ENCODE measurements at regions not wholly inside any gene's neighbourhood (a gene's known extent, or its start where the extent isn't known, plus 50 kb on each side); places are given as distances from the start of the nearest gene placed in this dataset.

DNA sequence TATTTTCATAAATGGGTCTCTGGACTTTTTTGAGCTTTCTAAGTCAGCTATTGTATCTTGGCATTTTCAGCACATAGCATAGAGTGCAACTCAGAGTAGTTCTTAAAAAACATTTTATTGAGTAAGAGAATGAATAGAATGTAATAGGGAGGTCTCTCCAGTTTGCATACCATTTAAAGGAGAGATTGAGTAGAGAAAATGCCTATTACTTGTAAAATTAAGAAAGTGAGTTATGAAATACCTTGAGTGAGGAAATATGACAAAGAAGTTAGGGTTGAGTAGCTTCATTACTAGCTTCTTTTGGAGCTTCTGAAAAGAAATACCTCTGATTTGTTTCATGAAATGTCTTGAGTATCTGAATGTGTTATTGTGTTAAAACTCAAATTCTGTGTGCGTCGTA is 140.0 kb downstream of the AASDHPPT start:
- no peak for DNase-seq

DNA sequence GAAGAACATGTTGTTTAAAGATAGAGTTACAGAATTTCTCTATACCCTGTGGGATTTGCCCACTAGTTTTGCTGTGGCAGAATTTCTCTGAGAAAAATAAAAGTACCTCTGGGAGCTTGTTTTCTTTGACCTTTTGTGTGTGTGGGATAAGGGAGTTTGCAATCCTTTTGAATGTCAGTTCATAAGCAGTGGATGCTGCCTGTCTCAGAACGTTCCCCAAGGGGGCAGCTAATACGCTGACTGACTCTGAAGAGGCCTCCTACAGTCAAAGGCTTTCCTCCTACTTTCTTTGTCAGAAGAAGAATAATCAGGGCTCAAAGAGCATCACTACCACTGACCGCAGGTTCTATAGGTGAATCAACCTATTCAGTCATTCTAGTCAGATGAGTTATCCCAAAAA is 140.6 kb downstream of the AASDHPPT start:
- no peak for DNase-seq

GRCh38 chr11:106222626-106223025 is 145.2 kb downstream of the AASDHPPT start:
- DNase-seq = no peak

- no peak for DNase-seq
Measured at GRCh38 chr11:106224172-106224571, 146.7 kb downstream of the AASDHPPT start.

GRCh38 chr11:106228996-106229395 is 151.5 kb downstream of the AASDHPPT start:
- no peak for DNase-seq

DNA sequence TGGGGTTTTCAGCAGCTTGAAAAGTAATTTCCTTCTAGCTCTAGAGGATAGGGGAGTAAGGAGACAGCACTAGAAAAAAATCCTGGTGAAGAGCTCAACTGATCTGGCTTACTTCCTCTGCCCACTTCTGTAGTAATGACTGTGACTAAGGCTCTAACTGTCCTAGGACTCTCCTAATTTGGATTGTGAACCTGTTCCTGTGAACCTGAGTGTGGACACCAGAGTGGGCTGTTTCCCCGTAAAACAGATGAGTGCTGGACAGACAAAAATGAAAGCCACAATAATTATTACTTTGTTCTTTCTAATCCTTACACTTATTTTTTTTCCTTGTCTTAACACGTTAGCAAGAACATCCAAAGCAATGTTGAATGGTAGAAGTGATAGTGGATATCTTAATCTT is 154.1 kb downstream of the AASDHPPT start:
- DNase-seq = no peak

GRCh38 chr11:106233191-106233590 is 155.7 kb downstream of the AASDHPPT start:
- DNase-seq = no peak

DNA sequence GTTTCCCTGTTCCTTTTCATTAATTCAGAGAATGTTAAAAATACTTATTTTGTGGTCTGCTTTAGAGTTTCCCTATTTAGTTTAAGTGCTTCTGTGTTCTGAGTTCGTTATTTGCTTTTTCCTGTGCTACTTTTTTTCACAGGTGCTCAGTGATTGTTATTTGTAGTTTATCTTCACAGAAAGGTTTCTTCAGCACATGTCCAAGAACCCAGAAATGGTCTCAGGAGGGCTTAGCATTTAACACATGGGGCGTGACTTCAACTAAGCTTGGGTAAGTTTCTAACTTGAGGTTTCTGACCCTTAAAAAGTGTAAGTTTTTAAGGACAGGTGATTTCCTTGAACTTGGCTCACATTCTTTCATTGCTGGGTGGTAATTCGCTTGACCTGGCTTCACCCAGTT is 157.3 kb downstream of the AASDHPPT start:
- no peak for DNase-seq

DNA sequence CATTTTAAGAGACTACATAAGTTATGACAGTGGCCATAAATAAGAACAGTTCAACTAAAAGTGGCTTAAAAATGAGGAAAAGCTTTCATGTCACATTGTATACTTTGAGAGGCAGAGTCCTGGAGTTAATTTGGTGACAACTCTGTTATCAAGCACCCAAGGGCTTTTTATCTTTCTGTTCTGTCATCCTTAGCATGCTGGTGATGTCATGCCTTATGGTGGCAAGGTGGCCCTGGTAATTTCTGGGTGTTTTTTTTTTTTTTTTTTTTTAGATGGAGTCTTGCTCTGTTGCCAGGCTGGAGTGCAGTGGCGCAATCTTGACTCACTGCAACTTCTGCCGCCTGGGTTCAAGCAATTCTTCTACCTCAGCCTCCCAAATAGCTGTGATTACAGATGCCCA is 158.8 kb downstream of the AASDHPPT start:
- DNase-seq = no peak

GRCh38 chr11:106238704-106239360 is 161.4 kb downstream of the AASDHPPT start:
- DNase-seq = no peak

DNA sequence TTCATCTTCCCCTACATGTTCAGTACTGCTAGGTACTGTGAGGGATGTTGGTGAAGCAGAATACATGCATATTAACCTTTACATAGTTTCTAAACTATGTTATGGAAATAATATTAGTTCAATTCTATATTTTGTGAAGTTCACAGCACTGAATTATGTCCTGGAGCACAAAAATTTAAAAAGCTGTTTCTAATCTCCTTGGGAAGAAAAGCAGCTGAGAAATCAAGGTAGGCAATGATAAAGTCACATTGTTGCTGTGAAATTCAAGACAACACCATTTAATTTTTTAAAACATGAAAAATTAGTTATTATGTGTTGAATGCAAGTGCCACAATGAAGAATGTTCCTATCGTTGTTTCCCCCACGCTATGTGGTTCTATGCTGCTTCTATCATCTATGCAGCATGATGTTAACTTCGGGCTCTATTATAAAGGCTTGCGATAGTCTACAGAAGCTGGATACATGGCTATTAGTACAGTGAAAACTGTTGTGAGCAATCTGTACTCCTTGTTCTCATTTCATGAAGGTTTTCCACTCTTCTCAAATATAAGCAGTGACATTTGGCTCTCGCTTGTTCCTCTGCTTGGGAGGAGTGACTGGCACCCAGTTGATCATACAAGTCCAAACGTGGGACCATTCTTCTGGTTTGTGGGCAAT is 164.3 kb downstream of the AASDHPPT start:
- no peak for DNase-seq

GRCh38 chr11:106242718-106243415 is 165.4 kb downstream of the AASDHPPT start:
- no peak for DNase-seq

DNA sequence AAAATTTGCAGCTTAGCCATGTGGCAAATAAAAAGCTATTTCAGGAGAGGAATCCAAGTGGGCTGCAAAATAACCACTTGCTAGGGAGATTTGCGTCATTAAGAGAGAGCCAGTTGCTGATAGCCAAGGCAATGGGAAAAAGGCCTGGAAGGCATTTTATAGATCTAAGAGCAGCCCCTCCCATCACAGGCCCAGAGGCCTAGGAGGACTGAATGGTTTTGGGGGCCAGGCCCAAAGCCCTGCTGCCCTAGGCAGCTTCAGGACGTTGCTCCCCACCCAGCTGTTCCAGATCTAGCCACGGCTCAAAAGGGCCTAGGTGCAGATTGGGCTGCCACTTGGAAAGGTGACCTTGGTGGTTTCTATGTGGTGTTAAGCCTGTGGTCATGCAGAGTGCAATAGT is 169.0 kb downstream of the AASDHPPT start:
- no peak for DNase-seq

DNA sequence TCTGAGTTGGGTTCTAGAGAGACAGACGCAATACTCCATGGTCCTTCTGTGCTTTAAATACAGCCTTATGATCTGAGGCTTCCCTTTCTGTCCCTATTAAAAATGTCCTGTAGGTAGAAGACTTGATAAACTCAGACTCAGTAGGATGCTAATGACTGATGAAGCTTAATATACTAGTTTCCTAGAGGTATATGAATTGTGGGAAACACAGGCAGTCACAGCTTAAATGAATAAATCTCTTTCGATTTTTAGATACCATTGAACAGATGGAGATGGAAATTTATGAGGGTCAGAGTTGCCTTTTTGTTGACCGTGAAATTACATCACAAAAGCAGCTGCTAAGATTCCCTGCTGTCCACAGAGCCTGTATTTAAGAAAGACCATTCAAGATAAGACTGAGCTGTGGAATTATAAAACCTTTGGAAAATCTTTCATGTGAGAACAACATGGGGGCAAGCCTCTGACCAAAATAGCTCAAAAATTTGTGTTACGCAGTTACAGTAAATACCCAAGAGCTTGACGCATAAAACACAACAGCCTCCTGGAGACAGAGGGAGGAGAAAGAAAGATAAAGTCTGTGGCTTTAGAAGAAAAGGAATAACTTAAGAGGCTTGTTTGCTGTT is 172.3 kb downstream of the AASDHPPT start:
- DNase-seq = no peak

GRCh38 chr11:106262852-106263251 is 185.4 kb downstream of the AASDHPPT start:
- no peak for DNase-seq

DNA sequence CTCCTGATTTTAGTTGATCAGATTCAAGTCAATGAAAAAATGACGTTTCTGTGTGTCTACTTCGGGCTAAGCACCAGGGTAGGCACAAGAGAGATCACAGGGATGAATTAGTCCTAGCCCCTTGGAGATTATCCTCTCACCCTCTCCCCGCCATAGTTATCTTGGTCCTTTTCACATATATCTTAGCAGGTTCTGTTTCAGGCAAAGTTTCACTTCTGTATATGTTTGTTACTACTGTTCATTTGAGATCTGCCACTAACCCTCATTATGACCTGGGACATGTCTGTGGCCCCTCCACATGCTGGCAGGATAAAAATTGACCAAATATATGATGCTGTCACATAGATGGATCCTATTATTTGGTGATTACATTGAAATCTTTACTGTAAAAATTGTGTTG is 186.1 kb downstream of the AASDHPPT start:
- DNase-seq = no peak

DNA sequence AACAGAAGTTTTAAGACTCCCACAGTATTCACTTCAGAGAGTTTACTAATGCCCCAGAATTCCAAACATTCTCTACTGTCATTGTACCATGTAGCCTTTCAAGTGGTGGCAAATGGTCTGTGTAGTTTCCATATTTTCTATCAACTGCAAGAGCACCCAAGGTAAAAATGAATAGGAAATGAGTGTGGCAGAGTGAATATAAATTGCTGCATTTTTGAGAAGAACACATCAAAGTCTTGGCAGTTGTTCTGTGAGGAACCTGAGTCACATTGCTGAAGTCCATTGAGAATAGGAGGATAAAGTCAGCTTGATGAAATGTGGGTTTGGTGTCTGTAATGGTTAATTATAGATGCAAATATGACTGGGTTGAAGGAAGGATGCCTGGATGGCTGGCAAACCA is 193.6 kb downstream of the AASDHPPT start:
- DNase-seq = no peak

- DNase-seq = no peak
Measured at GRCh38 chr11:106271686-106272085, 194.2 kb downstream of the AASDHPPT start.

GRCh38 chr11:106275151-106275550 is 197.7 kb downstream of the AASDHPPT start:
- DNase-seq = no peak

DNA sequence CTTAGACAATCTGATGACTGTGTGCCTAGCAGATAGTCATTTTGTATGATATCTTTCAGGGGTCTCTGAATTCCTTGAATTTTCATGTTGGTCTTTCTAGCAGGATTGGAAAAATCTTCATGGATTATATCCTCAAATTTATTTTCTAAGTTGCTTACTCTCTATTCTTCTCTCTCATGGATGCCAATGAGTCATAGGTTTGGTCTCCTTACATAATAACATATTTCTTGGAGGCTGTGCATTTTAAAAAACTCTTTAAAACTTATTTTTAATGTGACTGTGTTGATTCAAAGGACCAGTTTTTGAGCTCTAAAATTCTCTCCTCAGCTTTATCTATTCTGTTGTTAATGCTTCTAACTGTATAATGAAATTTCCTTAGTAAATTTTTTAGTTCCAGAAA is 198.7 kb downstream of the AASDHPPT start:
- DNase-seq = no peak

DNA sequence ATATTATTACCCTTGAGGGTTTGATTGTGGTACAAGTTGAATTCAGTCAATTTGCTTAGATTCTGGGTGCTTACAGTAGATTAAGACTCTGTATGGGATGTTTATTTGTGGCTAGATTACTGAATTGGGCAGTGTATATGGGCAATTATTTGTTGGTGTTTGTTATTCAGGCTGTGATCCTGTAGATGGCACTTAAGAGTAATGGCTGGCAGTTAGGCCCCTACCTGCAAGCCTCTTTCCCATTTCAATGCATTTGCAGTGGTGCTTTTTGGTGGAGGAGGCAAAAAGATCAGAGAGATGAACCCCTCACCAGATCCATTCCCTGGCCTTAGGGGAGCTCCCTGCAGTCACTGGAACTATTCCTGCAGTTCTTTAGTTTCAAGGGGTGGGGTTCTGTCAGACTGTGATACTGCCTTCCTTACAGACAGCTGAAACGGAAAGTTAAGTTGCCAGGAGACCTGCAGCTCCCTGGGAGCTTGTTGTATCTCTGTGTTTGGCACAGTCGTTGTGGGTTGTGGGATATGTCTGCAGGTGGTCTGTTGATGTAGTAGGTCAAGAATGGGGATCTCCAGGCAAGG is 199.5 kb downstream of the AASDHPPT start:
- DNase-seq = no peak

DNA sequence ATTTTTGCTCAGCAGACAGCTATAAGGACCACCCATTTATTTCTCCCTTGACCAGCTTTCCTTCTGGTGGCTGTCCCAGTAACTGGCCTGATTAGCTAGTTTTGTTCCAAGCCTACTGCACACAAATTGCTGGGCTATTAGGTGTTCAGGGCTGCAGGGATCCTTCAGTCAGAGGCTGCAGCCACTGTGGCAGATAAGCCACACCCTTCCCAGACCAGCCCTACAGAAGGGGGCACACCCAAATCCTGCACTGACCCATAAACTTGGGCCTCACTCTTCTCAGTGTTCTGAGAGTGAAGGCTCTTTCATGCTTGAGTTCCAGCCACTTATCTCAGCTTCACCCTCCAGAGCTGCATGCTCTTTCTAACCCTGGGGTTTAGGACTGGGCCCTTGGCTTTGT is 200.0 kb downstream of the AASDHPPT start:
- DNase-seq = no peak

DNA sequence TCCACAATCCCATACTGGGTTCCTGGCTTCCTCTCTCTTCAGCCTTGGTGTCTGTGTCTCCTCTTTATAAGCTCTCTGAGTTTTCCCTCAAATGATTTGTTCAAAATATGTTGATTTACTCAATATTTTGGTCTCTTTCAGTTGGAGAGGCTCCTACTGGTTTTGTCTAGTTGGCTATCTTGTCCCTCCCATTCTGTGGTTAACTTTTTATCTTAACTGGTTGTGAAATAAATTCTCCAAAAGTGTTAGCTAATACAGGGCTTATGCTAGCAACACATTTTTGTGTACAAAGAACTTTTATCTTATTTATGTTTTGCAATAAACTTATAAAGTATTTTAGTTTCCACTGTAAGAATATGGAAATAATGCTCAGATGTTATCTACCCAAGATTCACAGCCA is 200.9 kb downstream of the AASDHPPT start:
- no peak for DNase-seq
